ENCODE measurements at regions not wholly inside any gene's neighbourhood (a gene's known extent, or its start where the extent isn't known, plus 50 kb on each side); places are given as distances from the start of the nearest gene placed in this dataset.

DNA sequence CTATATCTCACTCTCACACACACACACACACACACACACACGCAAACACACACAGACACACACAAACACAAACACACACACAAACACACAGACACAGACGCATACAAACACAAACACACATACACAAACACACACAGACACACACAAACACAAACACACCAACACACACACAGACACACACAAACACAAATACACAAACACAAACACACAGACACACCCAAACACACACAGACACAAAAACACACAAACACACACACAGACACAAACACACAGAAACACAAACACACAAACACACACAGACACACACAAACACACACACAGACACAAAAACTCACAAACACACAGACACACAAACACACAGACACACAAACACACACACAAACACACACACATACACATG lies 329.0 kb downstream of the ZNF536 start:
- no peak overlapping the region for H3K4ac ChIP-seq (ENCODE audit: low read depth, low read length)
- no peaks in the 10 kb centered on the region for H3K27me3 ChIP-seq (ENCODE audit: insufficient read depth, low read length)
- Mint-ChIP-seq H3K4me3 (no peak overlapping the region), H3K27me3 (ENCODE audit: low read depth) (no peaks in the 10 kb centered on the region; the same call in none of the 2 replicates), H3K4me1 (peaks cover 5 to 6% of the 10 kb centered on the region in 2 experiments), H3K36me3 (ENCODE audit: insufficient read depth in 1 of 3, low read depth in 3 of 3) (no peaks in the 10 kb centered on the region), H3K27ac (no peak overlapping the region), H3K9me3 (no peaks in the 10 kb centered on the region)
- DNase-seq: no peak
- no peaks in the 10 kb centered on the region; the same call in 1 of the 2 replicates for H3K4me1 ChIP-seq (ENCODE audit: insufficient read depth, low read length)
- no peak overlapping the region for H2BK12ac ChIP-seq (ENCODE audit: insufficient read length, low read depth, low read length)
- no peak overlapping the region for H2AFZ ChIP-seq (ENCODE audit: low read length)
- no CpG with 5 or more reads among the region's 2 CpGs for WGBS (ENCODE audit: extremely low coverage, insufficient read length, low lambda C conversion rate)
- H2BK120ac ChIP-seq (ENCODE audit: low read depth, low read length, poor library complexity, severe bottlenecking): no peak overlapping the region
- H3K27ac ChIP-seq (ENCODE audit: insufficient read length, low read depth, low read length): no peak overlapping the region
- no peak overlapping the region for H3K23ac ChIP-seq (ENCODE audit: insufficient read length, low read depth, low read length)
- no peak overlapping the region for H2BK20ac ChIP-seq (ENCODE audit: low read depth, low read length, poor library complexity, severe bottlenecking)
- H3K4me2 ChIP-seq (ENCODE audit: insufficient read depth, insufficient read length, low read length): no peak overlapping the region
- no peak overlapping the region for H2BK15ac ChIP-seq (ENCODE audit: low read depth, low read length)
- H3K56ac ChIP-seq (ENCODE audit: insufficient read length, low read depth, low read length): no peak overlapping the region
- no peak overlapping the region for H2BK5ac ChIP-seq (ENCODE audit: insufficient read length, low read length)
- no peak overlapping the region for H2AK5ac ChIP-seq (ENCODE audit: insufficient read length, low read length)
- H3T11ph ChIP-seq (ENCODE audit: low read length): no peak overlapping the region
- H3K23me2 ChIP-seq (ENCODE audit: insufficient read length, low read depth, low read length, poor library complexity, severe bottlenecking): no peaks in the 10 kb centered on the region
- TF ChIP-seq, protein P1, sequence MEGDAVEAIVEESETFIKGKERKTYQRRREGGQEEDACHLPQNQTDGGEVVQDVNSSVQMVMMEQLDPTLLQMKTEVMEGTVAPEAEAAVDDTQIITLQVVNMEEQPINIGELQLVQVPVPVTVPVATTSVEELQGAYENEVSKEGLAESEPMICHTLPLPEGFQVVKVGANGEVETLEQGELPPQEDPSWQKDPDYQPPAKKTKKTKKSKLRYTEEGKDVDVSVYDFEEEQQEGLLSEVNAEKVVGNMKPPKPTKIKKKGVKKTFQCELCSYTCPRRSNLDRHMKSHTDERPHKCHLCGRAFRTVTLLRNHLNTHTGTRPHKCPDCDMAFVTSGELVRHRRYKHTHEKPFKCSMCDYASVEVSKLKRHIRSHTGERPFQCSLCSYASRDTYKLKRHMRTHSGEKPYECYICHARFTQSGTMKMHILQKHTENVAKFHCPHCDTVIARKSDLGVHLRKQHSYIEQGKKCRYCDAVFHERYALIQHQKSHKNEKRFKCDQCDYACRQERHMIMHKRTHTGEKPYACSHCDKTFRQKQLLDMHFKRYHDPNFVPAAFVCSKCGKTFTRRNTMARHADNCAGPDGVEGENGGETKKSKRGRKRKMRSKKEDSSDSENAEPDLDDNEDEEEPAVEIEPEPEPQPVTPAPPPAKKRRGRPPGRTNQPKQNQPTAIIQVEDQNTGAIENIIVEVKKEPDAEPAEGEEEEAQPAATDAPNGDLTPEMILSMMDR (conservative IDR thresholded peaks at IDR 0.05): no peak
- H3K79me2 ChIP-seq (ENCODE audit: insufficient read depth, low read length): no peaks in the 10 kb centered on the region
- H4K20me1 ChIP-seq (ENCODE audit: control insufficient read depth, insufficient read depth, insufficient read length): no peaks in the 10 kb centered on the region
- H3K18ac ChIP-seq (ENCODE audit: insufficient read length, low read depth, low read length): no peak overlapping the region
- no peaks in the 10 kb centered on the region for H3K9me3 ChIP-seq (ENCODE audit: control insufficient read depth, low read depth, low read length)
- H4K91ac ChIP-seq (ENCODE audit: insufficient read length, low read depth, low read length): no peak overlapping the region
- H3K9ac ChIP-seq (ENCODE audit: extremely low read depth, insufficient read length, low read length): no peak overlapping the region
- H3K14ac ChIP-seq (ENCODE audit: insufficient read depth, low read length): no peak overlapping the region
- no peak overlapping the region for H4K5ac ChIP-seq (ENCODE audit: insufficient read length, low read depth, low read length)
- H3K79me1 ChIP-seq (ENCODE audit: insufficient read depth, low read depth, low read length, poor library complexity, severe bottlenecking): no peaks in the 10 kb centered on the region
- no peak overlapping the region for H4K8ac ChIP-seq (replicated peaks; ENCODE audit: insufficient read length, low read depth, low read length)

Data from H9 (cell line).